Renal cortex interstitium (tissue), 11 donors: ENCODE measurements at regions not wholly inside any gene's neighbourhood (a gene's known extent, or its start where the extent isn't known, plus 50 kb on each side); places are given as distances from the start of the nearest gene placed in this dataset.

Experiments used
- DNase-seq, 11 donors: peaks; one replicate each; pipeline ENCODE4 v3.0.0-alpha.2; 2013; ENCODE audit warnings: low read depth in 9 of 11, low spot score in 4 of 11; ENCODE audit errors: extremely low read depth in 1 of 11

- no peak for DNase-seq
Observed at GRCh38 chr12:40534828-40535227, 157.4 kb upstream of the CNTN1 start.

- no peak for DNase-seq
Observed at GRCh38 chr12:40551466-40551865, 140.8 kb upstream of the CNTN1 start.

- no peak for DNase-seq
Observed at GRCh38 chr12:40552868-40553267, 139.4 kb upstream of the CNTN1 start.

- no peak for DNase-seq
Observed at GRCh38 chr12:40557980-40558379, 134.3 kb upstream of the CNTN1 start.

- DNase-seq, result no peak
Observed at GRCh38 chr12:40559865-40560264, 132.4 kb upstream of the CNTN1 start.

GRCh38 chr12:40560848-40561247, 131.4 kb upstream of the CNTN1 start:
- no peak for DNase-seq

GRCh38 chr12:40561395-40561966, 130.8 kb upstream of the CNTN1 start:
- DNase-seq, result no peak

- no peak for DNase-seq
Observed at GRCh38 chr12:40565029-40565633, 127.1 kb upstream of the CNTN1 start.

GRCh38 chr12:40566271-40566670, 126.0 kb upstream of the CNTN1 start:
- DNase-seq, result no peak

GRCh38 chr12:40569626-40570179, 122.5 kb upstream of the CNTN1 start:
- no peak for DNase-seq

GRCh38 chr12:40573024-40573423, 119.2 kb upstream of the CNTN1 start:
- no peak for DNase-seq

- DNase-seq, result no peak
Observed at GRCh38 chr12:40575987-40576386, 116.3 kb upstream of the CNTN1 start.

GRCh38 chr12:40577834-40578233, 114.4 kb upstream of the CNTN1 start:
- DNase-seq, result no peak

- DNase-seq, result no peak
Observed at GRCh38 chr12:40579687-40580086, 112.6 kb upstream of the CNTN1 start.

- DNase-seq, result no peak
Observed at GRCh38 chr12:40580346-40580745, 111.9 kb upstream of the CNTN1 start.

- no peak for DNase-seq
Observed at GRCh38 chr12:40581889-40582288, 110.3 kb upstream of the CNTN1 start.

- DNase-seq, result no peak
Observed at GRCh38 chr12:40583743-40584142, 108.5 kb upstream of the CNTN1 start.

- no peak for DNase-seq
Observed at GRCh38 chr12:40584763-40585162, 107.5 kb upstream of the CNTN1 start.

GRCh38 chr12:40586823-40587222, 105.4 kb upstream of the CNTN1 start:
- no peak for DNase-seq

GRCh38 chr12:40587421-40587820, 104.8 kb upstream of the CNTN1 start:
- DNase-seq, result no peak

GRCh38 chr12:40587970-40588369, 104.3 kb upstream of the CNTN1 start:
- no peak for DNase-seq
